ENCODE measurements at regions not wholly inside any gene's neighbourhood (a gene's known extent, or its start where the extent isn't known, plus 50 kb on each side); places are given as distances from the start of the nearest gene placed in this dataset.

- TF ChIP-seq CTCF (IDR thresholded peaks at IDR 0.05; ENCODE audit: low read depth, low read length) (no peak), EZH2phosphoT487 (IDR thresholded peaks at IDR 0.05; ENCODE audit: low read depth) (no peak)
Measured at GRCh38 chr7:17713584-17713983, 226.7 kb downstream of the SNX13 start.
